Naive B cell (primary cell): ENCODE measurements at regions not wholly inside any gene's neighbourhood (a gene's known extent, or its start where the extent isn't known, plus 50 kb on each side); places are given as distances from the start of the nearest gene placed in this dataset.

Experiments used
- ATAC-seq, 2 donors: fragments of 150-1000 bp; cut with Tn5 transposase; 2 replicates each; pipeline ENCODE4 v1.10.0; 2021; ENCODE audit warnings: low read depth in 2 of 2, mild to moderate bottlenecking in 2 of 2, moderate library complexity in 2 of 2
- DNase-seq: peaks from one replicate; pipeline ENCODE4 v3.0.0; 2022
- H3K27ac Mint-ChIP-seq, 6 donors: one replicate each; pipeline ENCODE4 v1.8.0; 2020 to 2022; ENCODE audit warnings: mild to moderate bottlenecking in 6 of 6, mixed read lengths in 6 of 6, moderate library complexity in 5 of 6, inconsistent platforms in 2 of 6
- H3K27me3 Mint-ChIP-seq, 3 donors: one replicate each; pipeline ENCODE4 v1.8.0; 2021 to 2022; ENCODE audit warnings: mixed read lengths in 3 of 3, mild to moderate bottlenecking in 1 of 3
- H3K36me3 Mint-ChIP-seq, 2 donors: one replicate each; pipeline ENCODE4 v1.8.0; 2020 to 2022; ENCODE audit warnings: mixed read lengths in 2 of 2, inconsistent platforms in 1 of 2, mild to moderate bottlenecking in 1 of 2
- H3K4me1 Mint-ChIP-seq, 3 donors: one replicate each; pipeline ENCODE4 v1.8.0; 2020 to 2022; ENCODE audit warnings: mixed read lengths in 3 of 3, inconsistent platforms in 1 of 3, mild to moderate bottlenecking in 1 of 3, moderate library complexity in 1 of 3
- H3K4me3 Mint-ChIP-seq, 8 donors: one replicate each; pipeline ENCODE4 v1.8.0; 2020 to 2022; ENCODE audit warnings: mild to moderate bottlenecking in 8 of 8, mixed read lengths in 8 of 8, moderate library complexity in 8 of 8, inconsistent platforms in 2 of 8
- H3K9me3 Mint-ChIP-seq, 7 donors: one replicate each; pipeline ENCODE4 v1.8.0; 2020 to 2022; ENCODE audit warnings: mixed read lengths in 7 of 7, mild to moderate bottlenecking in 5 of 7, inconsistent platforms in 2 of 7, moderate library complexity in 1 of 7

DNA sequence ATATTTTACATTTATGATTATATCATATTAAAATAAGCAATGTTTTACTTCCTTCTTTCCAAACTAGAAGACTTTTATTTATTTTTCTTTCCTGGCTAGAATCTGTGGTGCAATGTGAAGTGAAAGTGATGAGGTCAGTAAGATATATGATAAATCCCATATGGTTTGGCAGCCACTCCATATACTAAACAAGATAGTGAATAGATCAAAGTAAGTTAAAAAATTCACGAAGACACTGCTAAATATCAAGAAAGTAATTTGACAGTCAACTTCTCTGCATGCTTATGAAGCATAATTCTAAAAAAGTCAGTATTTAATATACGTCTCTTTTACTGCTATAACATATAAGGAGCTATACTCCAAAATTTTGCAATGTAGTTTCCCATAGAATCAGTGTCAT lies 972.8 kb downstream of the DTWD2 start:
- DNase-seq (no peak), ATAC-seq (no peak)
- Mint-ChIP-seq H3K4me1 (no peaks in the 10 kb centered on the region), H3K36me3 (no peaks in the 10 kb centered on the region), H3K27ac (no peak overlapping the region), H3K4me3 (no peak overlapping the region), H3K9me3 (peaks cover 0 to 3% (median 0%) of the 10 kb centered on the region in 7 donors), H3K27me3 (no peaks in the 10 kb centered on the region)

DNA sequence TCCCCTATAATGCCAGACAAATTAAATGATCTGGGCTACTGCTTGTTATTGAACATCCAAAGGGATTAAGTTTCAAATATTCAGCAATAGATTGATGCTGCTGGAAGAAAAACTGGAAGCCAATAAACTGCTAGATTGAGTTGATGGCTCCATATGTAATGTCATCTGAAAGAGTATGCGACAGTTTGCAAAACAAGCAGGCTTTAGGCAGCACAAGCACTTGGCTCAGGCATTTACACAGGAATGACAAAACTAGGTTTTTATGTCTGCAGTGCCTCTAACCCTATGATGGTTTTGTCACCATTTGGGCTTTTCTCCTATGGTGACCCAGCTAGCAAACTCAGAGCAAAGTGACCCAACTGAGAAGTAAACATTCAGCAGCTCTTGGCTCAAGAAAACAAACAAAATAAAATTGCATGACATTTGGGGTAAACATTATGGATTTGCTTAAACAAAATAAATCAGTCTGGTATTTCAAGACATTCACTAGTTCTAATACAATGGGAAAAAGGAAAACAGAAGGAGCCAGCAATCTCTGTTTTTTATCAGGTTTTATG lies 978.5 kb downstream of the DTWD2 start:
- H3K9me3 Mint-ChIP-seq, result peaks cover 0 to 3% (median 0%) of the 10 kb centered on the region in 7 donors
- no peak overlapping the region for H3K4me3 Mint-ChIP-seq
- H3K27ac Mint-ChIP-seq, result no peak overlapping the region
- ATAC-seq (no peak), DNase-seq (no peak)
- no peaks in the 10 kb centered on the region for H3K4me1 Mint-ChIP-seq
- no peaks in the 10 kb centered on the region for H3K36me3 Mint-ChIP-seq
- H3K27me3 Mint-ChIP-seq, result no peaks in the 10 kb centered on the region

DNA sequence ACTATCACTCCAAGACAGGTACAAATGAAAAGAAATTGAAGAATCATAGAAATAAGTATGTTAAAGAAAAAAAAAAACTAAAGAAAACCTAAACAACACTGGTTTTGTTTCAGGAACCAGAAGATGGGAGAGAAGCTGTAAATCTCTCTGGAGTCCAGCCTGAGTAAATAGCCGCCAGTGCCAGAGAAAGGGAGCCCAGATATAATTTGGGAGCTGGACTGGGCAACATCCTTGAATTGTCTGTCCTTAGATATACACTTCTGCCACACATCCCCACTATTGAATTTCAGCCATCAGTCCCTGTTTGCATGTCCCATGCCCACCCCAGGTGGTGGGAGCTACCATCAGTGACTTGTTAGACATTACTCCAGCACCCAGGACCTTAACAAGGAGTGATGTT lies 979.6 kb downstream of the DTWD2 start:
- H3K4me1 Mint-ChIP-seq, result no peaks in the 10 kb centered on the region
- DNase-seq (no peak), ATAC-seq (no peak)
- no peak overlapping the region for H3K4me3 Mint-ChIP-seq
- H3K9me3 Mint-ChIP-seq, result peaks cover 0 to 4% (median 0%) of the 10 kb centered on the region in 7 donors
- no peaks in the 10 kb centered on the region for H3K27me3 Mint-ChIP-seq
- H3K36me3 Mint-ChIP-seq, result no peaks in the 10 kb centered on the region
- no peak overlapping the region for H3K27ac Mint-ChIP-seq

- DNase-seq (no peak), ATAC-seq (no peak)
- Mint-ChIP-seq H3K27ac (no peak overlapping the region), H3K9me3 (peaks cover 0 to 6% (median 0%) of the 10 kb centered on the region in 7 donors), H3K36me3 (no peaks in the 10 kb centered on the region), H3K4me1 (no peaks in the 10 kb centered on the region), H3K4me3 (no peak overlapping the region), H3K27me3 (no peaks in the 10 kb centered on the region)
Observed at GRCh38 chr5:118007262-118007661, 981.1 kb downstream of the DTWD2 start.

- Mint-ChIP-seq H3K27ac (no peak overlapping the region), H3K36me3 (no peaks in the 10 kb centered on the region), H3K27me3 (no peaks in the 10 kb centered on the region), H3K9me3 (peaks cover 0 to 6% (median 0%) of the 10 kb centered on the region in 7 donors), H3K4me1 (no peaks in the 10 kb centered on the region), H3K4me3 (no peak overlapping the region)
- DNase-seq (no peak), ATAC-seq (no peak)
Observed at GRCh38 chr5:118006219-118006618, 982.1 kb downstream of the DTWD2 start.

- Mint-ChIP-seq H3K36me3 (no peaks in the 10 kb centered on the region), H3K27ac (no peak overlapping the region), H3K4me1 (no peaks in the 10 kb centered on the region), H3K27me3 (no peaks in the 10 kb centered on the region), H3K4me3 (no peak overlapping the region), H3K9me3 (peaks cover 0 to 6% (median 0%) of the 10 kb centered on the region in 7 donors)
- no peak for DNase-seq
- no peak for ATAC-seq
Observed at GRCh38 chr5:117999939-118000549, 988.3 kb downstream of the DTWD2 start.

- no peak overlapping the region for H3K27ac Mint-ChIP-seq
- peaks cover 0 to 6% (median 0%) of the 10 kb centered on the region in 7 donors for H3K9me3 Mint-ChIP-seq
- H3K36me3 Mint-ChIP-seq, result no peaks in the 10 kb centered on the region
- ATAC-seq (no peak), DNase-seq (no peak)
- no peaks in the 10 kb centered on the region for H3K27me3 Mint-ChIP-seq
- no peak overlapping the region for H3K4me3 Mint-ChIP-seq
- no peaks in the 10 kb centered on the region for H3K4me1 Mint-ChIP-seq
Observed at GRCh38 chr5:117982691-117983090, 1005.7 kb downstream of the DTWD2 start.

DNA sequence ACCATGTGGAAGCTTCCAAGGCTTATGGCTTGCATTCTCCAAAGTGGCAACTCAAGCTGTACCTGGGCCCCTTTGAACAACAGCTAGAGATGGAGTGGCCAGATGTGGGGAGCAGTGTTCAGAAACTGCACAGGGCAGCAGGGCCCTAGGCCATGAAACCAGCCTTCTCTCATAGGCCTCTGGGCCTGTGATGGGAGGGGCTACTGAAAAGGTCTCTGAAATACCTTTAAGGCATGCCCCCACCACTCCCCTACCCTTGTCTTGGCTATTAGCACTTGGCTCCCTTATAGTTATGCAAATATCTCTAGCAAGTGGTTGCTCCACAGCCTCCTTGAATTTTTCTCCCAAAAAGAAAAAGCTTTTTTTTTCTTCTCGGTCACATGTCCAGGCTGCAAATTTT lies 1014.6 kb downstream of the DTWD2 start:
- ATAC-seq (no peak), DNase-seq (no peak)
- no peak overlapping the region for H3K27ac Mint-ChIP-seq
- peaks cover 0 to 15% (median 2%) of the 10 kb centered on the region in 7 donors for H3K9me3 Mint-ChIP-seq
- no peak overlapping the region for H3K4me3 Mint-ChIP-seq
- no peaks in the 10 kb centered on the region for H3K36me3 Mint-ChIP-seq
- no peaks in the 10 kb centered on the region for H3K4me1 Mint-ChIP-seq
- H3K27me3 Mint-ChIP-seq, result no peaks in the 10 kb centered on the region

GRCh38 chr5:117955831-117956230 lies 1032.5 kb downstream of the DTWD2 start:
- no peaks in the 10 kb centered on the region for H3K36me3 Mint-ChIP-seq
- H3K4me3 Mint-ChIP-seq, result no peak overlapping the region
- no peak overlapping the region for H3K27ac Mint-ChIP-seq
- no peaks in the 10 kb centered on the region for H3K4me1 Mint-ChIP-seq
- ATAC-seq (no peak), DNase-seq (no peak)
- peaks cover 3 to 6% (median 5%) of the 10 kb centered on the region in 7 donors for H3K9me3 Mint-ChIP-seq
- no peaks in the 10 kb centered on the region for H3K27me3 Mint-ChIP-seq

DNA sequence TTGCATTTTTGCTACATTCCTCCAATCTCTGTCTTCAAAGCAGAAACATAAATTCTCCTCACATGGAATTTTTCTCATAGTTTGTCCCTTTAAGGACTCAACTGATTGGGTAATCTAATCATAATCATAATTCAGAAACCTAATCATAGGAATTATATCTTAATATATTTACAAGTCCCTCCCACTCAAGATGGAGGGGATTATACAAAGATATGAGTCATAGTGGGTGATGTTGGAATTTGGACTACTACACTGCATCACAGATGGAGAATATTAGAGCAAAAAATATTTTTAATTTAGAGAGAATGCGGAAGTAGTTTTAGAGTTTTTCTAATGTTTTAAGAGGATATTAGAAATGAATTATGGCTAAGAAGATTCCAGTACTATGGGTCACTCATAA lies 1034.0 kb downstream of the DTWD2 start:
- H3K4me3 Mint-ChIP-seq, result no peak overlapping the region
- H3K27ac Mint-ChIP-seq, result no peak overlapping the region
- no peaks in the 10 kb centered on the region for H3K4me1 Mint-ChIP-seq
- peaks cover 3 to 7% (median 5%) of the 10 kb centered on the region in 7 donors for H3K9me3 Mint-ChIP-seq
- H3K27me3 Mint-ChIP-seq, result no peaks in the 10 kb centered on the region
- no peaks in the 10 kb centered on the region for H3K36me3 Mint-ChIP-seq
- no peak for DNase-seq
- ATAC-seq, result no peak

GRCh38 chr5:117953272-117953671 lies 1035.1 kb downstream of the DTWD2 start:
- DNase-seq, result no peak
- H3K27ac Mint-ChIP-seq, result no peak overlapping the region
- no peak for ATAC-seq
- H3K4me1 Mint-ChIP-seq, result no peaks in the 10 kb centered on the region
- H3K36me3 Mint-ChIP-seq, result no peaks in the 10 kb centered on the region
- H3K4me3 Mint-ChIP-seq, result no peak overlapping the region
- H3K27me3 Mint-ChIP-seq, result no peaks in the 10 kb centered on the region
- peaks cover 0 to 8% (median 5%) of the 10 kb centered on the region in 7 donors for H3K9me3 Mint-ChIP-seq

DNA sequence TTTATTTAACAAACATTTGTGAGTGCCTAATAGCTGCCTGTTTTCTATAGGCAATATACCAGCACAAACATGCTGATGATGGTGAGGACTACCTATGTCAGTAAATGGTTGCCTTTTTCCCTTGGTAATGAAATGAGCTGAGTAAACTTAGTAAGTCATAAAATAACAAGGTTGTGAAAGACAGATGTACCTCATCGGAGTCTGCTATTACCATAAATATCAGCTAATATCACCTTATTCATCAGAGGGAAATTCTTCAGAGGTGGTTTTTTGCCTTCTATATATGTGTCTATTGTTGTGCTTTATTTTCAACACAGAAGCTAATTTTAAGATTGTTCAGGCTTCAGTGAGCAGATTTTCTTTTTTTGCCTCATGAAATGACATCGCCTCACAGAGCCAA lies 1040.5 kb downstream of the DTWD2 start:
- Mint-ChIP-seq H3K36me3 (no peaks in the 10 kb centered on the region), H3K4me3 (no peak overlapping the region), H3K9me3 (peaks cover 0 to 10% (median 3%) of the 10 kb centered on the region in 7 donors), H3K4me1 (no peaks in the 10 kb centered on the region), H3K27ac (no peak overlapping the region), H3K27me3 (no peaks in the 10 kb centered on the region)
- no peak for ATAC-seq
- no peak for DNase-seq

GRCh38 chr5:117947121-117947520 lies 1041.2 kb downstream of the DTWD2 start:
- Mint-ChIP-seq H3K36me3 (no peaks in the 10 kb centered on the region), H3K9me3 (peaks cover 0 to 7% (median 3%) of the 10 kb centered on the region in 7 donors), H3K4me1 (no peaks in the 10 kb centered on the region), H3K27me3 (no peaks in the 10 kb centered on the region), H3K27ac (no peak overlapping the region), H3K4me3 (no peak overlapping the region)
- ATAC-seq (no peak), DNase-seq (no peak)

- ATAC-seq (no peak), DNase-seq (no peak)
- H3K9me3 Mint-ChIP-seq, result peaks cover 0 to 13% (median 4%) of the 10 kb centered on the region in 7 donors
- H3K27me3 Mint-ChIP-seq, result no peaks in the 10 kb centered on the region
- no peaks in the 10 kb centered on the region for H3K36me3 Mint-ChIP-seq
- H3K4me3 Mint-ChIP-seq, result no peak overlapping the region
- no peak overlapping the region for H3K27ac Mint-ChIP-seq
- no peaks in the 10 kb centered on the region for H3K4me1 Mint-ChIP-seq
Observed at GRCh38 chr5:117945258-117945657, 1043.1 kb downstream of the DTWD2 start.
